Omental fat pad (tissue), 3 donors: ENCODE measurements at regions not wholly inside any gene's neighbourhood (a gene's known extent, or its start where the extent isn't known, plus 50 kb on each side); places are given as distances from the start of the nearest gene placed in this dataset.

Experiments used
- ATAC-seq: fragments of 150-250 bp; one replicate; pipeline ENCODE4 v1.9.1; 2016; ENCODE audit warnings: mild to moderate bottlenecking, moderate library complexity; ENCODE audit not compliant: low FRiP score
- DNase-seq: peaks from one replicate; pipeline ENCODE4 v3.0.0-alpha.2; 2019; ENCODE audit warnings: low spot score
- CTCF ChIP-seq, 3 donors: fragments of 450-650 bp; IDR thresholded peaks; one replicate each; pipeline ENCODE4 v1.5.1; 2016 to 2017; ENCODE audit warnings: antibody characterized with exemption in 3 of 3, mild to moderate bottlenecking in 3 of 3, moderate library complexity in 2 of 3

DNA sequence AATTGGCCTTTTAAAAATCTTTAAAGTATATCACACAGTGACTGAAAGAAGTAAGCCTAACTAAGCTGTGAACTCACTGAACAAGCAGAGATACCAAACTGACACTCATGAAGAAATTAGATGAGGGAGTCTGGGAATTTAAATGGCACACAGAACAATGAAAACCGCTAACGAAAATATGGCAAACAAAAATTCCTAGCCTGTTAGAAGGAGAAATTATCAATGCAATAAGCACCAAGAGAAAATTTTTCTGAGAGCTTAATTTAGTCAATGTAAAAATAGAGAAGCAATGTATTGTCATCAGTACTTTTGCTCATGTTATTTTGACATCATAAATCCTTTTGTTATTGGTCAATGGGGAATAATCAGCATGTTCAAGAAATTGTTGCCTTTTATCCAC lies 291.1 kb upstream of the PDZRN3 start:
- no peak for TF ChIP-seq CTCF (IDR thresholded peaks at IDR 0.05)
- ATAC-seq: no peak
- no peak for DNase-seq

DNA sequence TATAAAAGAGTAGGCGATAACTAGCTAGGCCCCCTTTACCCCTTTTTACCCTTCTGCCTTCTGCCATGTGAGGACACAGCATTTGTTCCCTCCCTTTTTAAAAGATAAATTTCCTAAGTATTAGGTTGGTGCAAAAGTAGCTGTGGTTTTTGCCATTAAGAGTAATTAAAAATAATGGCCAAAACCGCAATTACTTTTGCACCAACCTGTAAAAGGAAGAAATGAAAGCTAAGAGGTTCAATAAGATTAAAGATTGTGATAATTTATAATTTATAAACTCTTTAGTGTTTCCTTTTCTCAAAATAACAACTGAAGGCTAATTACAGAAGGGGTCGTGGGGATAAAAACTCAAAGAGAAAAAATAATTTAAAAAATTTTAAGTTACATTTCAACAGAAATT lies 283.5 kb upstream of the PDZRN3 start:
- no peak for DNase-seq

GRCh38 chr3:73901686-73902085 lies 276.9 kb upstream of the PDZRN3 start:
- no peak for DNase-seq
- no peak for TF ChIP-seq CTCF (IDR thresholded peaks at IDR 0.05)
- ATAC-seq: no peak

More for the DNA sequence above, 283.5 kb upstream of the PDZRN3 start:
- TF ChIP-seq CTCF (IDR thresholded peaks at IDR 0.05): no peak
- ATAC-seq: no peak

DNA sequence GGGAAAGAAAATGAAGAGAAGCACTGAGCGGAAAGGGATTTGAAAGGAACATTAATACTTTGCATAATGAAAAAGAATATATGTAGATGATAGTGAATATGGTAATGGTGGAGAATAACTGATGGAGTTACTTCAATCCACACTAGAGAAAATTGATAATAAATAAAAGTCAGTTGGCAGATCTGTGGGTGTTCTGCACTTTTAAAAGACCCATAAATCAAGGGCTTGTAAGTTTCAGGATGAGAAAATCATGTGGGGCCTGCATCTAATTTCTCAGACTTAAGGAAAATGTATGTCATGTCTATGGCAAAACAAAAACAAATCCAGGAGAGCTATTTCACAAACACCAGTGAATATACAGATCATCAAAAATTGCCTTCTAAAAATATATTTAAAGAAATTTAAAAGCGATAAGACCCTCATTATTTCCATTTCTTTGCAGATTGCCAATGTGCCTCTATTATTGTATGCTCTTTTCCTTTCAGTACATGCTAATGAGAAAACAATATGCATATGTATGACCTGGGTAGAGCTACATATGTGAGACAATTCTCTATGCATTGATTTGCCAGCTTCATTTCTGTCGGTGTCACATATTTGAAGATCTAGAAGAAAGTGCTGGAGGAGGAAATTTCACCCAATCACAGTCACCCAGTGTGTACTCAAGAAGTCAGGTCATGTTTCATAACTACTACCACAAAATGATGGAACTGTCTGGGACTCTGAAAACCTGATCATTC lies 269.9 kb upstream of the PDZRN3 start:
- DNase-seq: no peak
- TF ChIP-seq CTCF (IDR thresholded peaks at IDR 0.05): no peak
- no peak for ATAC-seq

DNA sequence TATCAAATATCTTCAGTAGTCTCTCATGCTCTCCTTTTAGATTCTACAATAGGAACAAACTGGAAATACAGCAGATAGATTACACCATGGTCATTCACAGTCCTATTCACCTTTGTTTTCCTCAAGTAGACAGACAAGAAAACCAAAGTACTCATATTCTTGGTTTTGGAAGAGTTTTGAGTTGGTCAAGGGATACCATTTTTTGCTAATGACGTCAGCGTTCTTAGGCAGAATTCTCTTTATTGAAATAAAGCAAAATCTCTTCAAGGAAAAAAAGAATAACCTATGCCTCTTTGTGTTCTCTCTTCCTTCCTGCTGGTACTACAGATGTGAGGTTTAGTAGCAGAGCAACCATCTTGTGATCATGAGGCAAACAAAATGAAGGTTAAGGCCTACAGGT lies 268.3 kb upstream of the PDZRN3 start:
- no peak for TF ChIP-seq CTCF (IDR thresholded peaks at IDR 0.05)
- no peak for ATAC-seq

DNA sequence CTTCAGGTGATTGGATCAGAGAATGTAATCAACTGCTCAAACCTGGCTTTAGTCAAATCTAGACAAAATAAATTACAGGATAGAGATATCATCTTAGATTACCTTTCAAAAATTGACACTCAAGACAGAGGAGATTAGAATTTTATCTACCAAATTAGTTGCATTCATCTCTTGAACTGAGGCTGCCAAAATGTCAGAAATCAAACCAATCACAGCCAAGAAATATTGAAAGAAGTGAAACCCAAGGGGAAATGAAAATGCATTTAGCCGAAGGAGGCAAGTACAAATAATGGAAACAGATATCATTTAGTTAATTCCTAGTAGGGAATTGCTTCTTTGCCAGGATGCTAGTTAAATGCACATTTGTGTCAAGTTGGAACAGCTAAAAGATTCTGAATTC lies 261.1 kb upstream of the PDZRN3 start:
- ATAC-seq: no peak
- no peak for DNase-seq
- no peak for TF ChIP-seq CTCF (IDR thresholded peaks at IDR 0.05)

More for the DNA sequence above, 268.3 kb upstream of the PDZRN3 start:
- no peak for DNase-seq

DNA sequence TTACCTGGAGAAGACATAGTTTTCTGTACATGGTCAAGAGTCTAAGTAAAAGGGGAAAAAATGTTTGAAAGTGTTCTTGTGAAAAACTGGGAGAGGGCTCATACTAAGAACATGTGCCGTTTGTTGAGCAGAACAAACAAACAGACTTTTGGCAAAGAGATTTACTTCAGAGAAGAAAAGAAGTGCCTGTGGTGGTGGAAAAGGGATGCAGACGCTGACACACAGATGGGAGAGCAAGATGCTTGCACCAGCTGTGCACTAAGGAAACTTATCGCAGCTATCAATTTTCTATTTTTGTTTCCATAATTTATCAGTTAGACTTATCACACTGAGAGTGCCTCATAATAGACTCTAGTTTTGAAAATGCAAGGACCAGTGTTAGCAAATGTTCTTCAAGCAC lies 259.6 kb upstream of the PDZRN3 start:
- ATAC-seq: no peak
- no peak for TF ChIP-seq CTCF (IDR thresholded peaks at IDR 0.05)
- DNase-seq: no peak
